Fibroblast of lung (primary cell): ENCODE measurements at regions not wholly inside any gene's neighbourhood (a gene's known extent, or its start where the extent isn't known, plus 50 kb on each side); places are given as distances from the start of the nearest gene placed in this dataset.

Source experiments
- DNase-seq, 2 donors: peaks; one replicate each; pipeline versions ENCODE4 v3.0.0 to v3.0.0-alpha.2; 2010; ENCODE audit warnings: low read depth in 2 of 2
- H2AFZ ChIP-seq: 2 replicates; pipeline ENCODE4 v1.5.1; 2012; ENCODE audit warnings: low read length, control low read depth, inconsistent platforms
- H3K27ac ChIP-seq: 2 replicates; pipeline ENCODE4 v1.5.1; 2011; ENCODE audit warnings: low read length, control low read depth; ENCODE audit not compliant: insufficient read depth
- H3K27me3 ChIP-seq: 2 replicates; pipeline ENCODE4 v1.5.1; 2011; ENCODE audit warnings: mild to moderate bottlenecking, low read length; ENCODE audit not compliant: control insufficient read depth, insufficient read depth
- H3K36me3 ChIP-seq: 2 replicates; pipeline ENCODE4 v1.5.1; 2011; ENCODE audit warnings: low read length; ENCODE audit not compliant: control insufficient read depth, insufficient read depth
- H3K4me1 ChIP-seq: 2 replicates; pipeline ENCODE4 v1.5.1; 2011; ENCODE audit warnings: low read length; ENCODE audit not compliant: control insufficient read depth, insufficient read depth; ENCODE audit errors: extremely low read depth
- H3K4me2 ChIP-seq: 2 replicates; pipeline ENCODE4 v1.5.1; 2011; ENCODE audit warnings: low read length, control low read depth; ENCODE audit not compliant: insufficient read depth; ENCODE audit errors: extremely low read depth
- H3K4me3 ChIP-seq, 4 experiments: fragments of 200-600 bp in 1 of 4; sonication (generic) in 1 of 4; replicated peaks in 1 of 4; 2 replicates each; pipeline ENCODE4 v1.5.1; 2011 to 2016; ENCODE audit warnings: low read length in 4 of 4, low read depth in 3 of 4, mild to moderate bottlenecking in 3 of 4, control low read depth in 2 of 4, inconsistent platforms in 1 of 4, mixed read lengths in 1 of 4; ENCODE audit not compliant: insufficient read depth in 1 of 4; ENCODE audit errors: control extremely low read depth in 1 of 4
- H3K79me2 ChIP-seq: 2 replicates; pipeline ENCODE4 v1.5.1; 2012; ENCODE audit warnings: mild to moderate bottlenecking, low read length, inconsistent platforms; ENCODE audit not compliant: control insufficient read depth, insufficient read depth
- H3K9ac ChIP-seq: 2 replicates; pipeline ENCODE4 v1.5.1; 2011; ENCODE audit warnings: mild to moderate bottlenecking, low read length, control low read depth; ENCODE audit not compliant: insufficient read depth
- H3K9me3 ChIP-seq: 2 replicates; pipeline ENCODE4 v1.5.1; 2012; ENCODE audit warnings: low read depth, low read length; ENCODE audit not compliant: control insufficient read depth, insufficient read depth
- H4K20me1 ChIP-seq: 2 replicates; pipeline ENCODE4 v1.5.1; 2011; ENCODE audit warnings: low read length; ENCODE audit not compliant: control insufficient read depth, insufficient read depth; ENCODE audit errors: extremely low read depth
- CTCF ChIP-seq, 2 donors: IDR thresholded peaks in 1 of 2; conservative IDR thresholded peaks in 1 of 2; 1 replicate in 1 of 2; 2 replicates in 1 of 2; pipeline ENCODE4 v1.5.1; 2011 to 2012; ENCODE audit warnings: low read length in 2 of 2, control low read depth in 1 of 2, inconsistent platforms in 1 of 2, low read depth in 1 of 2, mild to moderate bottlenecking in 1 of 2
- EZH2 ChIP-seq: IDR thresholded peaks from 2 replicates; pipeline ENCODE4 v1.5.1; 2012; ENCODE audit warnings: low read length, control low read depth, mild to moderate bottlenecking; ENCODE audit errors: missing control alignments

- Histone ChIP-seq H3K4me1 (no peaks in the 10 kb centered on the region), H3K79me2 (no peaks in the 10 kb centered on the region), H3K4me3 (no peak overlapping the region), H3K4me2 (no peak overlapping the region), H4K20me1 (no peaks in the 10 kb centered on the region), H3K27me3 (no peaks in the 10 kb centered on the region), H3K27ac (no peak overlapping the region), H2AFZ (no peak overlapping the region), H3K9ac (no peak overlapping the region), H3K9me3 (no peaks in the 10 kb centered on the region), H3K36me3 (no peaks in the 10 kb centered on the region)
- DNase-seq: no peak
- TF ChIP-seq EZH2 (no peak), CTCF (conservative IDR thresholded peaks at IDR 0.05 in 1 of 2, IDR thresholded peaks at IDR 0.05 in 1 of 2; ENCODE audit: low read depth in 1 of 2, low read length in 2 of 2) (no peak)
These were observed 340.5 kb upstream of the OBI1 start for GRCh38 chr13:78999494-78999893.

GRCh38 chr13:78998630-78999315 lies 339.8 kb upstream of the OBI1 start:
- Histone ChIP-seq H3K27ac (no peak overlapping the region), H3K36me3 (no peaks in the 10 kb centered on the region), H3K4me3 (no peak overlapping the region), H2AFZ (no peak overlapping the region), H3K4me2 (no peak overlapping the region), H3K9ac (no peak overlapping the region), H3K4me1 (no peaks in the 10 kb centered on the region), H3K79me2 (no peaks in the 10 kb centered on the region), H3K9me3 (no peaks in the 10 kb centered on the region), H3K27me3 (no peaks in the 10 kb centered on the region), H4K20me1 (no peaks in the 10 kb centered on the region)
- DNase-seq: no peak
- TF ChIP-seq CTCF (conservative IDR thresholded peaks at IDR 0.05 in 1 of 2, IDR thresholded peaks at IDR 0.05 in 1 of 2; ENCODE audit: low read depth in 1 of 2, low read length in 2 of 2) (no peak), EZH2 (no peak)

GRCh38 chr13:78997902-78998629 lies 339.1 kb upstream of the OBI1 start:
- Histone ChIP-seq H3K36me3 (no peaks in the 10 kb centered on the region), H3K27me3 (no peaks in the 10 kb centered on the region), H3K4me3 (no peak overlapping the region), H4K20me1 (no peaks in the 10 kb centered on the region), H2AFZ (no peak overlapping the region), H3K79me2 (no peaks in the 10 kb centered on the region), H3K9me3 (no peaks in the 10 kb centered on the region), H3K27ac (no peak overlapping the region), H3K4me1 (no peaks in the 10 kb centered on the region), H3K4me2 (no peak overlapping the region), H3K9ac (no peak overlapping the region)
- no peak for DNase-seq
- TF ChIP-seq EZH2 (no peak), CTCF (conservative IDR thresholded peaks at IDR 0.05 in 1 of 2, IDR thresholded peaks at IDR 0.05 in 1 of 2; ENCODE audit: low read depth in 1 of 2, low read length in 2 of 2) (no peak)
